SK-N-SH treated with all-trans-retinoic acid at 6 μM for 48 hours (cell line): ENCODE measurements at regions not wholly inside any gene's neighbourhood (a gene's known extent, or its start where the extent isn't known, plus 50 kb on each side); places are given as distances from the start of the nearest gene placed in this dataset.

Experiments
- ATAC-seq: fragments of 200-7000 bp; cut with Tn5 transposase; 3 replicates; pipeline ENCODE4 v1.9.1; 2020; ENCODE audit warnings: mild to moderate bottlenecking, moderate library complexity
- ARNTL ChIP-seq: fragments of 450-650 bp; formaldehyde crosslinking; IDR thresholded peaks from 2 replicates; pipeline ENCODE4 v1.5.0; 2020; ENCODE audit warnings: low read depth, mild to moderate bottlenecking, moderate library complexity, borderline replicate concordance
- CSDC2 ChIP-seq: fragments of 250-450 bp; sonication (Bioruptor Pico); IDR thresholded peaks from 2 replicates; pipeline ENCODE4 v1.5.0; 2020; ENCODE audit warnings: mild to moderate bottlenecking, moderate library complexity
- ESRRG ChIP-seq: fragments of 250-450 bp; sonication (Bioruptor Pico); IDR thresholded peaks from 2 replicates; pipeline ENCODE4 v1.6.1; 2021; ENCODE audit warnings: mild to moderate bottlenecking
- ISL1 ChIP-seq: fragments of 250-450 bp; sonication (Bioruptor Pico); IDR thresholded peaks from 2 replicates; pipeline ENCODE4 v2.1.2; 2022; ENCODE audit warnings: mild to moderate bottlenecking, moderate library complexity
- OSR1 ChIP-seq: fragments of 250-450 bp; sonication (Bioruptor Pico); IDR thresholded peaks from 2 replicates; pipeline ENCODE4 v1.8.0; 2022; ENCODE audit warnings: moderate library complexity, mild to moderate bottlenecking, inconsistent platforms
- POU6F1 ChIP-seq: fragments of 250-450 bp; sonication (Bioruptor Pico); IDR thresholded peaks from 2 replicates; pipeline ENCODE4 v1.8.0; 2021; ENCODE audit warnings: low read depth, mild to moderate bottlenecking, moderate library complexity, borderline replicate concordance
- PPARA ChIP-seq: fragments of 250-450 bp; sonication (Bioruptor Pico); IDR thresholded peaks from 2 replicates; pipeline ENCODE4 v1.5.0; 2020; ENCODE audit warnings: mild to moderate bottlenecking, borderline replicate concordance
- RARB ChIP-seq: fragments of 250-450 bp; sonication (Bioruptor Pico); IDR thresholded peaks from 2 replicates; pipeline ENCODE4 v1.8.0; 2021; ENCODE audit warnings: mild to moderate bottlenecking, moderate library complexity
- TCF4 ChIP-seq: fragments of 250-450 bp; sonication (Bioruptor Pico); IDR thresholded peaks from 2 replicates; pipeline ENCODE4 v1.8.0; 2021; ENCODE audit warnings: mild to moderate bottlenecking, moderate library complexity, borderline replicate concordance
- TOX ChIP-seq: fragments of 250-450 bp; sonication (Bioruptor Pico); IDR thresholded peaks from 2 replicates; pipeline ENCODE4 v1.8.0; 2021; ENCODE audit warnings: mild to moderate bottlenecking, moderate library complexity, borderline replicate concordance
- ZC3H10 ChIP-seq: fragments of 250-450 bp; sonication (Bioruptor Pico); IDR thresholded peaks from 2 replicates; pipeline ENCODE4 v1.5.1; 2021; ENCODE audit warnings: mild to moderate bottlenecking, moderate library complexity
- ZFP30 ChIP-seq: fragments of 450-650 bp; formaldehyde crosslinking; IDR thresholded peaks from 2 replicates; pipeline ENCODE4 v1.5.0; 2022; ENCODE audit warnings: mild to moderate bottlenecking, moderate library complexity
- ZNF565 ChIP-seq: fragments of 450-650 bp; formaldehyde crosslinking; conservative IDR thresholded peaks from 2 replicates; pipeline ENCODE4 v1.5.0; 2020; ENCODE audit warnings: low read depth, mild to moderate bottlenecking, moderate library complexity
- ZNF8 ChIP-seq: fragments of 450-650 bp; formaldehyde crosslinking; IDR thresholded peaks from 2 replicates; pipeline ENCODE4 v1.5.0; 2020; ENCODE audit warnings: mild to moderate bottlenecking, moderate library complexity
- TF ChIP-seq, protein P1 (sequence below): fragments of 250-450 bp; sonication (Bioruptor Pico); IDR thresholded peaks from 2 replicates; pipeline ENCODE4 v1.5.1; 2020; ENCODE audit warnings: low read depth, mild to moderate bottlenecking, moderate library complexity
- TF ChIP-seq, protein P2 (sequence below): fragments of 250-450 bp; sonication (Bioruptor Pico); IDR thresholded peaks from 2 replicates; pipeline ENCODE4 v1.5.0; 2020; ENCODE audit warnings: mild to moderate bottlenecking, moderate library complexity

DNA sequence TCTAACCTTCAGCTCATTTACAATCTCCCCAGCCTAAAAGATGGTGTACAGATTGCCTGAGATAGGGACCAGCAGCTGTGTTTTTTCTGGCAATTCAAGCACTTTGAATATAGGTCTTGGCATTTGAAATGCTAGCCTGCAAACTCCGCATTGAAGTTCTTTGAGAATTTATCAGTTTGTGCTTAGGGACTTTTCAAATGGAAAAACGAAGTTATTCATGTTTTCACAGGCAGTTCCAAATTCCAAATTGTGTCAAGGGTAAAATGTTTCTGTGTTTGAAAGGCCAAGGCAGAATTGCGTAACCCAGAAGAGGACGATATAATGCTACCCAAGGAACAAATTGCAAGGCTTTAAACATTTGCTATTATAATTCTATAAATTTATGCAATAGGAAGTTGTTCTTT, 168.9 kb upstream of the RASSF8 start:
- TF ChIP-seq OSR1 = no peak
- no peak for TF ChIP-seq PPARA (CRISPR knock-in tag)
- no peak for TF ChIP-seq ESRRG (CRISPR knock-in tag)
- TF ChIP-seq ZNF565 (CRISPR knock-in tag) = no peak
- TF ChIP-seq ARNTL (CRISPR knock-in tag) = no peak
- no peak for TF ChIP-seq RARB
- no peak for TF ChIP-seq POU6F1 (CRISPR knock-in tag)
- TF ChIP-seq ZNF8 (CRISPR knock-in tag) = no peak
- TF ChIP-seq ISL1 = no peak
- TF ChIP-seq ZFP30 (CRISPR knock-in tag) = no peak
- no peak for TF ChIP-seq ZC3H10 (CRISPR knock-in tag)
- no peak for TF ChIP-seq CSDC2 (CRISPR knock-in tag)

GRCh38 chr12:25792031-25792430, 166.5 kb upstream of the RASSF8 start:
- ATAC-seq = no peak
- TF ChIP-seq RARB (no peak), ESRRG (CRISPR knock-in tag) (no peak), TOX (no peak), PPARA (CRISPR knock-in tag) (no peak), ZNF8 (CRISPR knock-in tag) (no peak)
- TF ChIP-seq, protein P1, sequence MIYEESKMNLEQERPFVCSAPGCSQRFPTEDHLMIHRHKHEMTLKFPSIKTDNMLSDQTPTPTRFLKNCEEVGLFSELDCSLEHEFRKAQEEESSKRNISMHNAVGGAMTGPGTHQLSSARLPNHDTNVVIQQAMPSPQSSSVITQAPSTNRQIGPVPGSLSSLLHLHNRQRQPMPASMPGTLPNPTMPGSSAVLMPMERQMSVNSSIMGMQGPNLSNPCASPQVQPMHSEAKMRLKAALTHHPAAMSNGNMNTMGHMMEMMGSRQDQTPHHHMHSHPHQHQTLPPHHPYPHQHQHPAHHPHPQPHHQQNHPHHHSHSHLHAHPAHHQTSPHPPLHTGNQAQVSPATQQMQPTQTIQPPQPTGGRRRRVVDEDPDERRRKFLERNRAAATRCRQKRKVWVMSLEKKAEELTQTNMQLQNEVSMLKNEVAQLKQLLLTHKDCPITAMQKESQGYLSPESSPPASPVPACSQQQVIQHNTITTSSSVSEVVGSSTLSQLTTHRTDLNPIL (CRISPR knock-in tag) = no peak
- TF ChIP-seq, protein P2, sequence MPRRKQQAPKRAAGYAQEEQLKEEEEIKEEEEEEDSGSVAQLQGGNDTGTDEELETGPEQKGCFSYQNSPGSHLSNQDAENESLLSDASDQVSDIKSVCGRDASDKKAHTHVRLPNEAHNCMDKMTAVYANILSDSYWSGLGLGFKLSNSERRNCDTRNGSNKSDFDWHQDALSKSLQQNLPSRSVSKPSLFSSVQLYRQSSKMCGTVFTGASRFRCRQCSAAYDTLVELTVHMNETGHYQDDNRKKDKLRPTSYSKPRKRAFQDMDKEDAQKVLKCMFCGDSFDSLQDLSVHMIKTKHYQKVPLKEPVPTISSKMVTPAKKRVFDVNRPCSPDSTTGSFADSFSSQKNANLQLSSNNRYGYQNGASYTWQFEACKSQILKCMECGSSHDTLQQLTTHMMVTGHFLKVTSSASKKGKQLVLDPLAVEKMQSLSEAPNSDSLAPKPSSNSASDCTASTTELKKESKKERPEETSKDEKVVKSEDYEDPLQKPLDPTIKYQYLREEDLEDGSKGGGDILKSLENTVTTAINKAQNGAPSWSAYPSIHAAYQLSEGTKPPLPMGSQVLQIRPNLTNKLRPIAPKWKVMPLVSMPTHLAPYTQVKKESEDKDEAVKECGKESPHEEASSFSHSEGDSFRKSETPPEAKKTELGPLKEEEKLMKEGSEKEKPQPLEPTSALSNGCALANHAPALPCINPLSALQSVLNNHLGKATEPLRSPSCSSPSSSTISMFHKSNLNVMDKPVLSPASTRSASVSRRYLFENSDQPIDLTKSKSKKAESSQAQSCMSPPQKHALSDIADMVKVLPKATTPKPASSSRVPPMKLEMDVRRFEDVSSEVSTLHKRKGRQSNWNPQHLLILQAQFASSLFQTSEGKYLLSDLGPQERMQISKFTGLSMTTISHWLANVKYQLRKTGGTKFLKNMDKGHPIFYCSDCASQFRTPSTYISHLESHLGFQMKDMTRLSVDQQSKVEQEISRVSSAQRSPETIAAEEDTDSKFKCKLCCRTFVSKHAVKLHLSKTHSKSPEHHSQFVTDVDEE (CRISPR knock-in tag) = no peak

More for the DNA sequence above, 168.9 kb upstream of the RASSF8 start:
- no peak for ATAC-seq

- no peak for TF ChIP-seq POU6F1 (CRISPR knock-in tag)
- TF ChIP-seq, protein P1 (CRISPR knock-in tag) = no peak
- TF ChIP-seq ZNF8 (CRISPR knock-in tag) = no peak
- TF ChIP-seq, protein P2 (CRISPR knock-in tag) = no peak
- TF ChIP-seq PPARA (CRISPR knock-in tag) = no peak
- TF ChIP-seq TCF4 (CRISPR knock-in tag) = no peak
- TF ChIP-seq ARNTL (CRISPR knock-in tag) = no peak
- TF ChIP-seq ISL1 = no peak
- TF ChIP-seq ESRRG (CRISPR knock-in tag) = no peak
- TF ChIP-seq OSR1 = no peak
- TF ChIP-seq RARB = no peak
- ATAC-seq = no peak
These were observed 165.3 kb upstream of the RASSF8 start for GRCh38 chr12:25793196-25793595.
